ENCODE measurements at regions not wholly inside any gene's neighbourhood (a gene's known extent, or its start where the extent isn't known, plus 50 kb on each side); places are given as distances from the start of the nearest gene placed in this dataset.

- ATAC-seq (no peak), DNase-seq (no peak)
- intact Hi-C loops (cut with micrococcal nuclease): no loop called here
These were observed 617.4 kb upstream of the POU3F3 start for GRCh38 chr2:104236491-104236890.

- intact Hi-C loops (cut with micrococcal nuclease): no loop called here
- no peak for DNase-seq
- no peak for ATAC-seq
These were observed 612.9 kb upstream of the POU3F3 start for GRCh38 chr2:104240984-104241383.

GRCh38 chr2:104249629-104250028 is 604.3 kb upstream of the POU3F3 start:
- DNase-seq (no peak), ATAC-seq (no peak)
- intact Hi-C loops (cut with micrococcal nuclease): no loop called here

- intact Hi-C loops (cut with micrococcal nuclease): no loop called here
- no peak for ATAC-seq
- DNase-seq: no peak
These were observed 603.3 kb upstream of the POU3F3 start for GRCh38 chr2:104250635-104251034.

- intact Hi-C loops (cut with micrococcal nuclease): no loop called here
- no peak for DNase-seq
- no peak for ATAC-seq
These were observed 599.9 kb upstream of the POU3F3 start for GRCh38 chr2:104254017-104254416.

- intact Hi-C loops (cut with micrococcal nuclease): no loop called here
- DNase-seq: no peak
- ATAC-seq: no peak
These were observed 591.2 kb upstream of the POU3F3 start for GRCh38 chr2:104262714-104263113.

- ATAC-seq (no peak), DNase-seq (no peak)
- intact Hi-C loops (cut with micrococcal nuclease): no loop called here
These were observed 574.3 kb upstream of the POU3F3 start for GRCh38 chr2:104279646-104280045.

- DNase-seq: no peak
- ATAC-seq: no peak
- intact Hi-C loops (cut with micrococcal nuclease): no loop called here
These were observed 573.7 kb upstream of the POU3F3 start for GRCh38 chr2:104280216-104280615.

GRCh38 chr2:104286841-104287240 is 567.1 kb upstream of the POU3F3 start:
- no peak for ATAC-seq
- intact Hi-C loops (cut with micrococcal nuclease): no loop called here
- DNase-seq: no peak

GRCh38 chr2:104289651-104290565 is 564.0 kb upstream of the POU3F3 start:
- DNase-seq (no peak), ATAC-seq (no peak)
- intact Hi-C loops (cut with micrococcal nuclease): no loop called here

GRCh38 chr2:104290566-104290891 is 563.4 kb upstream of the POU3F3 start:
- DNase-seq: no peak
- intact Hi-C loops (cut with micrococcal nuclease): no loop called here

GRCh38 chr2:104312684-104313083 is 541.2 kb upstream of the POU3F3 start:
- no peak for DNase-seq
- intact Hi-C loops (cut with micrococcal nuclease): no loop called here
- no peak for ATAC-seq

More at GRCh38 chr2:104290566-104290891, 563.4 kb upstream of the POU3F3 start:
- no peak for ATAC-seq

- DNase-seq (no peak), ATAC-seq (no peak)
- intact Hi-C loops (cut with micrococcal nuclease): no loop called here
These were observed 535.8 kb upstream of the POU3F3 start for GRCh38 chr2:104318001-104318665.

GRCh38 chr2:104321116-104321795 is 532.7 kb upstream of the POU3F3 start:
- DNase-seq (no peak), ATAC-seq (no peak)
- intact Hi-C loops (cut with micrococcal nuclease): no loop called here

GRCh38 chr2:104321796-104322349 is 532.0 kb upstream of the POU3F3 start:
- intact Hi-C loops (cut with micrococcal nuclease): no loop called here
- no peak for ATAC-seq
- no peak for DNase-seq

- no peak for ATAC-seq
- intact Hi-C loops (cut with micrococcal nuclease): no loop called here
- no peak for DNase-seq
These were observed 521.2 kb upstream of the POU3F3 start for GRCh38 chr2:104332731-104333130.

GRCh38 chr2:104337869-104338268 is 516.0 kb upstream of the POU3F3 start:
- intact Hi-C loops (cut with micrococcal nuclease): no loop called here
- ATAC-seq: no peak
- no peak for DNase-seq

GRCh38 chr2:104340162-104340561 is 513.8 kb upstream of the POU3F3 start:
- no peak for DNase-seq
- ATAC-seq: no peak
- intact Hi-C loops (cut with micrococcal nuclease): no loop called here

GRCh38 chr2:104340879-104341828 is 512.8 kb upstream of the POU3F3 start:
- intact Hi-C loops (cut with micrococcal nuclease): no loop called here
- ATAC-seq (no peak), DNase-seq (no peak)

Data from left ventricle myocardium superior (tissue), 1 donor.